NCI-H2196 treated with DMSO at 0.1 percent for 48 hours (cell line): ENCODE measurements at regions not wholly inside any gene's neighbourhood (a gene's known extent, or its start where the extent isn't known, plus 50 kb on each side); places are given as distances from the start of the nearest gene placed in this dataset.

Experiments used
- DNase-seq: peaks from one replicate; lab custom pipeline; 2025; ENCODE audit not compliant: unreplicated experiment; lab: John Stamatoyannopoulos, UW

DNA sequence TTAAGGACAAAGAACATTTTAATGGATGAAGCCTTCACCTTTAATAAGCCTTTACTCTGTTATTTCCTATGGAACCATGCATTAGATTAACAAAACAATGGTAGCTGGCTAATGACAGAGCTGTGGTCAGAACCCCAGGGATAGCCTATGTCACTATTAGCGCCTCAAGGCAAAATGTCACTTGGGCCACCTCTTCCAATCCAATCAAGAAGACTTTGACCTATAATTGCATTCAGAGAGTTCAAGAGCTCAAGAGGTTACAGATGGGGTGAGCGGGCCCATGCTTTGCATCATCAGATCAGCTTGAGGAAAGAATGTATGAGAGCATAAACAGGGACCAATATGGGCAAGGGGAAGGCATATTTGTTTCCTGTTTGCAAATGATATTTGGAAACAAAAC is 425.1 kb downstream of the ARHGEF28 start:
- no peak for DNase-seq

DNA sequence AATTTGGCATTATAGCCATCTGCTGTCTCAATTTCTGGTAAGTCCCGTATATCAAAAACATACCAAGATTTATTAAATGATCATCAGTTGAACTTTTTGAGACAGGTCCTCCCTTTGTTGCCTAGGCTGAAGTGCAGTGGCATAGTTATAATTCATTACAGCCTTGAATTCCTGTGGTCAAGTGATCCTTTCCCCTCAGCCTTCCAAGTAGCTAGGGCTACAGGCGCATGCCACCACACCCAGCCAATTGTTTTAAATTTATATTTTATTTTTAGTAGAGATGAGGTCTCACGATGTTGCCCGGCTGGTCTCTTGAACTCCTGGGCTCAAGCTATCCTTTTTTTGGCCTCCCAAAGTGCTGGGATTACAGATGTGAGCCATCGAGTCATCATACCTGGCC is 418.9 kb downstream of the ARHGEF28 start:
- no peak for DNase-seq

- DNase-seq = no peak
These were observed 417.0 kb downstream of the ARHGEF28 start for GRCh38 chr5:74042959-74043358.

- DNase-seq = no peak
These were observed 416.6 kb downstream of the ARHGEF28 start for GRCh38 chr5:74042559-74042958.

- no peak for DNase-seq
These were observed 415.9 kb downstream of the ARHGEF28 start for GRCh38 chr5:74041913-74042312.

DNA sequence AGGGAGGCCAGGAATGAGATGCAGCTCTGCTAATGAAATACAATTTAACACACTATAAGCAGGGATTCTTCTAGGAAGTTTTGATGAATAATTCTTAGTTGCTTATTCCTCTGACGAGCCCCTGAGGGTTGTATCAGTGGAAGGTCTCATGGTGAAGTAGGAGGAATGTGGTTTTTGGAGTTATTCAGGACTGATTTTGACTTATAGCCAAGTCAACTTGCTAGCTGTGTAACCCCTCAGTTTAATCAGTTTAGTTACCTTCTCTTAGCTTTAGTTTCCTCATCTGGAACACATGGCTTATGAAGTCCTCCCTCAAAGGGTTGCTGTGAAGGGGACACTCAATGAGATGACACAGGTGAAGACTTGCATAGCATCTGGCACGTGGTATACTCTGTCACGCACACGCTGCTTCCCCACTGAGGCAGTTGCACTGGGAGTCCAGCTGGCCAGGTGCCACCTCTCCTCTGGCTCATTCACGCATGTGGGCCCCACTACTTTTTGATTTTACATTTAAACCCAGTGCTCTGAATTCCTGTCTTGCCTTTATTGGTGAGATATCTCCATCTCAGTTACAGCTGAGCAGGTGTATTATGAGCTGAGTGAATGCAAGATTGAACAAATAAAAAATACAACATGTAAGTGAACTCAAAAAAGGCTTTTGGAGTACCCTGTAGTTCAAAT is 415.0 kb downstream of the ARHGEF28 start:
- DNase-seq = no peak

GRCh38 chr5:74040065-74040551 is 414.1 kb downstream of the ARHGEF28 start:
- peak; percentile 55 for DNase-seq

- DNase-seq = no peak
These were observed 411.3 kb downstream of the ARHGEF28 start for GRCh38 chr5:74037321-74037720.

- peak; percentile 22 for DNase-seq
These were observed 409.5 kb downstream of the ARHGEF28 start for GRCh38 chr5:74035521-74035937.

DNA sequence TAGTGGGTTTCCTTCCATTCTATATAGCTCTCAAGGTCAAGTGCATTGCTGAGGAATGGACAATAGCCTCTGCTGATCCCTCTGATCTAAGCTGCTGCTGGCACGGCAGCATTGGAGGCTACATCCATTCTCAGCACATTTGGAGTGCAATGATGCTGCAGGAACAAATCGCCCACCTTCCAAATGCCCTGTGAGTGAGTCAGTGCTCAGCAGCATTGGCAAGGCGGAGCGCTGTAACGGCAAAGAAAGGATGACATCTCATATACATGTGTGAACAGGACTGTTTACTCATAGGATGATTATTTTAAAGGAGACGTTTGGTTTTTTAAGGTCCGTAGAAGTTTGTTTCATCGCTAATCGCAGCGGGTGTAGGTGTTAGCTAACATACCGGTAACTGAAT is 408.7 kb downstream of the ARHGEF28 start:
- DNase-seq = no peak

- DNase-seq = no peak
These were observed 406.6 kb downstream of the ARHGEF28 start for GRCh38 chr5:74032617-74033016.

DNA sequence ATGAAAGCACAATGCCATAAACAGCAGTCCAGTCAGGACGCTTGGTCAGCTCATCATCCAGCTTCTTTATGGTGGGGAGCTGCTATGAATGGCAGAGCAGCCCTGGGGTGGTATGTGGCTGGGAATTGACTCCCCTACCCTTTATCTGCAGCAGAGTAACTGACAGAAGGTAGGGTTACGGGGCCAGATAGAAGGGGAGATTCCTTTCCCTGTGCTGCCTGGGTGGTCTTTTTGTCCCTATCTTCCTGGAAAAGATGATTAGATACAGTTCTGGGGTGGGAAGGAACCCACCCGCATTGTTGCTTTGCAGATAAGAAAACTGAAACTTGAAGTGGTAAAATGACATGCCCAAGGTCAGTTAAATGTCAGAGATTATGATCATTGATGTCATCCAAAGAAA is 405.5 kb downstream of the ARHGEF28 start:
- no peak for DNase-seq

DNA sequence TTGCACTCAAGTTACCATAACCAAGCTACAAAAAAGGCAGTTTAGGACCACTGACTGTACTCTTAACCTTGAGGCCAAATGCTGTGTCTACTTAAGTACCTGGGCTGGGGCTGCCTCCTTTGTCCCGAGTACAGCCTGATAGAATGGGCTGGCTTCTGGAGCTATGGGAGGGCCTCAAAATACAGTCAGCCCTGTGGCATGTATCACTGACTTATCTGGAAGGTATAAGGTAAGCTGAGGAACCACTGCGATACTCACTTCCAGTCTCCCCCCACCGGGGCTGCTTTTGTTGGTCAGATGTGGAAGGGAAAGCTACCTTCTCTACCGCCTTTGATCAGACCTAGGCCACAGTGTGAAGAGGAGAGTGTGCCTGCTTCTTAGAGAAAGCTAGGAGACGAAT is 404.8 kb downstream of the ARHGEF28 start:
- DNase-seq = no peak

GRCh38 chr5:74030371-74030770 is 404.4 kb downstream of the ARHGEF28 start:
- no peak for DNase-seq

GRCh38 chr5:74028976-74029375 is 403.0 kb downstream of the ARHGEF28 start:
- no peak for DNase-seq

GRCh38 chr5:74028406-74028805 is 402.4 kb downstream of the ARHGEF28 start:
- DNase-seq = no peak

- DNase-seq = no peak
These were observed 401.8 kb downstream of the ARHGEF28 start for GRCh38 chr5:74027732-74028338.

DNA sequence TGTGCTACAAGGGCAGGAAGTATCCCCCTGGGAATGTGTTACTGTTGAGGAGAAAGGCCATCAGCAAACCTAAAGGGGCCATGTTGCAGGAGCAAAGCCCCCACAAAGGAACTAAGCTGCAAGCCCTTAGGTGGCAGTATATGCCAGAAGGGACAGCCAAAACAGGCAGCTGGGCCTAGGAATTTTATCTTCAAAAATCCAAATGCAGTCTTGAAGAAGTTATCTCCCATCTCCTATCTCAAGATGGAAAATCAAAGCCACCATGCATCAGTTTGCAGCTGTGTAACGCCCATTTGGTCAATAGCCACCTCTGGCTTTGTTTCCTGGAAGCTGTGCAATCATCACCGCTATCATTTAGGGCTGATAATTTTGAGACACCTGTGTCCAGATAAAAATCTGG is 400.3 kb downstream of the ARHGEF28 start:
- no peak for DNase-seq

DNA sequence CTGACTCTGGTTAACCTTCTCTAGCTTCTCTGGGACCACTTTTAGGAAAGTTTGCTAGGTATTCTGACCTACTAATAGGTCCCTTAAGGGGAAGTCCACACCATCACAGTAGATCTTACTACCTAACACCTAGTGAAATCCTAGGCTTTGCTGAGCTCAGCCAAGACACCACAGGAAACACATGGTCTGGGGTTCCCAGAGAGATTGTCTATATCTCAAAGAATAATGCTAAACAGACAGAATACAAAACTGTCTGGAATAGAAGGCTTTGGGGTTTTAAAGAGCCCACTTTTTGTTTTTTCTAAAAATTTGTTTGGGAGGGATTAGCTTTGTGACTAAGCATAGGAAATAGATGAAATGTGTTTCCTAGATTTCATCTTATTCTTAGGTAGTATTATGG is 395.1 kb downstream of the ARHGEF28 start:
- no peak for DNase-seq

DNA sequence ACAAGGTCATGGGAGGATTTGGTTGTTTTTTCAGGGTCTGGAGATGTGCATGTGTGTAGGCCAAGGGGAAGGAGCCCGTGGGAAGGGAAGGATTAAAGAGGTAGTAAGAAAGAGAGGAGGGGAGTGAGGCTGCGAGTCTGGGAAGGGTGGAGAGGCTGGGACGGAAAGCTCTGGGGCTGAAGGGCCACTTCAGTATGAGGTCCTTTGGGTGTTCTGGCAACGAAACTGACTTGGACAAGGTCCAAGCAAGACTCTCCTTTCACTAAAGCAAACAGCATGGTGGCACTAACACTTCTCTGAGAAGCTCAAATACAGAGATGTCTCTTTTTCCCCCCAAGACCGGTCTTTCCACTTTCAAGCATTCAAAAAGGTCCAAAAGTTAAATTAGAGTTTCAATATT is 394.5 kb downstream of the ARHGEF28 start:
- DNase-seq = peak; percentile 30

DNA sequence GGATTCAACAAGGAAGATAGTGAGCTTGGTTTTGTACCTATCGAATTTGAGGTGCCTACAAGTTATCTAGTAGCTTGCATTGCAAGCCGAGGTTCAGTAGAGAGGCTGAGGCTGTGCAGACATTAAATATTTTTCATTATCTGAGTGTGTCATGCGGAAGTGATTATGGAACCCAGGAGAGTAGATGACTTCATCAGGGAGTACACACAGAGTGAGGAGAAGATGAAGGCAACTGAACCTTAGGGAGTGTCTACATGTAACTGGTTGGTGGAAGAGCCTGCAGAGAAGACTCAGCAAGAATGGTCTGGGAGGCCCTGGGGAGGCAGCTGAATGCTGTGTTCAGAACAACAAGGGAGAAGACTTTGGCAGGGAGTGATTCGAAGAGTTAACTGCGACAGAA is 393.9 kb downstream of the ARHGEF28 start:
- DNase-seq = no peak

DNA sequence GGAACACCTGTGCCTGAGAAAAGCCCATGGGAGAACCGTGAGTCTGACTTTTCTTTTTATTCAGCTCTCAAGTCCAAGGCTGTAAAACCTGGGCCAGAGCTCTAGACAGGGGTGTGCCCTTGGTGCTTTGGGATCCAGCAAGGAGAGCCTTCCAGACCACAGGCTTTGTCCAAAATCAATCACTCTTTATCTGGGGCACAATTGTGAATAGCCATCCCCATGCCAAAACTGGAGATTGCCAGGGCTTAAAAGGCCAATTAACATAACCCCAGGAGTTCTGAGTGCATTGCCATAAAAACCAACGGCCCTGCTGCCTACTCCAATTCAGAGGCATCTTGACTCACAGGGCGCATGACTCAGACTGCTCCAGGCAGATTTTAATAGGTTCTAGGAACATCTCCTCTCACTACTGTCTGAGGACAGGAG is 391.8 kb downstream of the ARHGEF28 start:
- peak; percentile 56 for DNase-seq

GRCh38 chr5:74017112-74017511 is 391.1 kb downstream of the ARHGEF28 start:
- DNase-seq = no peak
